ENCODE measurements at regions not wholly inside any gene's neighbourhood (a gene's known extent, or its start where the extent isn't known, plus 50 kb on each side); places are given as distances from the start of the nearest gene placed in this dataset.

GRCh38 chr10:83892737-83893136 is 246.6 kb upstream of the GHITM start:
- no peak overlapping the region for H3K4me3 Mint-ChIP-seq
- Histone ChIP-seq H3K4me1 (ENCODE audit: control insufficient read depth in 1 of 2, insufficient read depth in 2 of 2, low read length in 2 of 2) (no peaks in the 10 kb centered on the region), H2AFZ (ENCODE audit: insufficient read depth, low read depth, low read length, poor library complexity, severe bottlenecking) (no peak overlapping the region), H3K36me3 (replicated peaks in 1 of 2; ENCODE audit: control insufficient read depth in 1 of 2, insufficient read depth in 2 of 2, low read length in 2 of 2) (no peaks in the 10 kb centered on the region), H3K4me3 (replicated peaks in 1 of 3; ENCODE audit: low read depth in 2 of 3, low read length in 3 of 3) (no peak overlapping the region), H3K27me3 (ENCODE audit: control insufficient read depth in 2 of 2, insufficient read depth in 2 of 2, low read length in 2 of 2) (no peaks in the 10 kb centered on the region), H4K20me1 (ENCODE audit: insufficient read depth, low read length) (no peaks in the 10 kb centered on the region), H3K9ac (ENCODE audit: insufficient read depth, low read length, poor library complexity, severe bottlenecking) (no peak overlapping the region), H3K4me2 (replicated peaks; ENCODE audit: extremely low read depth, low read length, poor library complexity, severe bottlenecking) (no peak overlapping the region), H3K79me2 (ENCODE audit: insufficient read depth, low read length) (no peaks in the 10 kb centered on the region), H3K9me3 (replicated peaks in 1 of 2; ENCODE audit: control insufficient read depth in 1 of 2, insufficient read depth in 1 of 2, low read length in 2 of 2) (no peaks in the 10 kb centered on the region), H3K27ac (ENCODE audit: low read depth in 1 of 2, low read length in 2 of 2) (no peak overlapping the region)
- no peaks in the 10 kb centered on the region for H3K4me1 Mint-ChIP-seq
- peaks cover 2 to 4% (median 3%) of the 10 kb centered on the region in 3 donors for H3K27me3 Mint-ChIP-seq (ENCODE audit: low read depth in 3 of 3)
- H3K9me3 Mint-ChIP-seq = peaks cover 0 to 2% (median 0%) of the 10 kb centered on the region in 7 donors
- intact Hi-C loops (cut with micrococcal nuclease) = no loop called here
- 100% methylated on average over 2 of the region's 6 CpGs for WGBS (ENCODE audit: insufficient coverage)
- TF ChIP-seq CTCF (IDR thresholded peaks at IDR 0.05) = no peak
- no peaks in the 10 kb centered on the region for H3K36me3 Mint-ChIP-seq
- no peak overlapping the region for H3K27ac Mint-ChIP-seq
- no peak for DNase-seq

DNA sequence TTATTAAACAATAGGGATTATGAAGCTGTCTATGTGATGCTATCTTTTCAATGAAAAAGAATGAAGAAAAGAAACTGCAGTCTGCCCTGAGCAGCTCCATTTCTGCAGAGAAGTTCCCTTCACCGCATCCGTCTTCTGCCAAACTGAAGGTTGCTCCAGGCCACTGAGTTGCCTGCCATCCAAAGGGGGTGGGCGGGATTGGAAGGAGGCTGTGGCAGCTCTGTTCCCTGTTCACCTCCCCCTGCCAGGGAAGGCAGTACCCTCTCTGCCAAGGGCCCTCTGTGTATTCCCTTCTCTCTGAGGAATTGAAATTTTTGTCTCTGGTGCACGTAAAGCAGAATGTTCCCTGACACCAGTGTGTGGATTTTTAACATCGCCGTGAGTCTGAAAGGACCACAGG is 243.1 kb upstream of the GHITM start:
- Histone ChIP-seq H4K20me1 (ENCODE audit: insufficient read depth, low read length) (no peaks in the 10 kb centered on the region), H3K9me3 (replicated peaks in 1 of 2; ENCODE audit: control insufficient read depth in 1 of 2, insufficient read depth in 1 of 2, low read length in 2 of 2) (no peaks in the 10 kb centered on the region), H3K9ac (ENCODE audit: insufficient read depth, low read length, poor library complexity, severe bottlenecking) (no peak overlapping the region), H3K79me2 (ENCODE audit: insufficient read depth, low read length) (no peaks in the 10 kb centered on the region), H3K4me1 (ENCODE audit: control insufficient read depth in 1 of 2, insufficient read depth in 2 of 2, low read length in 2 of 2) (no peaks in the 10 kb centered on the region), H3K27ac (ENCODE audit: low read depth in 1 of 2, low read length in 2 of 2) (no peak overlapping the region), H3K4me2 (replicated peaks; ENCODE audit: extremely low read depth, low read length, poor library complexity, severe bottlenecking) (no peak overlapping the region), H2AFZ (ENCODE audit: insufficient read depth, low read depth, low read length, poor library complexity, severe bottlenecking) (no peak overlapping the region), H3K36me3 (replicated peaks in 1 of 2; ENCODE audit: control insufficient read depth in 1 of 2, insufficient read depth in 2 of 2, low read length in 2 of 2) (no peaks in the 10 kb centered on the region), H3K4me3 (replicated peaks in 1 of 3; ENCODE audit: low read depth in 2 of 3, low read length in 3 of 3) (no peak overlapping the region), H3K27me3 (ENCODE audit: control insufficient read depth in 2 of 2, insufficient read depth in 2 of 2, low read length in 2 of 2) (no peaks in the 10 kb centered on the region)
- H3K27me3 Mint-ChIP-seq (ENCODE audit: low read depth in 3 of 3) = peaks cover 2 to 3% (median 2%) of the 10 kb centered on the region in 3 donors
- WGBS (ENCODE audit: insufficient coverage) = 100% methylated on average over 1 of the region's 6 CpGs
- H3K36me3 Mint-ChIP-seq = no peaks in the 10 kb centered on the region
- H3K4me3 Mint-ChIP-seq = no peak overlapping the region
- intact Hi-C loops (cut with micrococcal nuclease) = no loop called here
- TF ChIP-seq CTCF (IDR thresholded peaks at IDR 0.05) = no peak
- peaks cover 0 to 6% (median 2%) of the 10 kb centered on the region in 7 donors for H3K9me3 Mint-ChIP-seq
- H3K27ac Mint-ChIP-seq = no peak overlapping the region
- DNase-seq = no peak
- no peaks in the 10 kb centered on the region for H3K4me1 Mint-ChIP-seq

All from CD14-positive monocyte (primary cell).